Loucy (cell line): ENCODE measurements at regions not wholly inside any gene's neighbourhood (a gene's known extent, or its start where the extent isn't known, plus 50 kb on each side); places are given as distances from the start of the nearest gene placed in this dataset.

Source experiments
- CTCF ChIP-seq: fragments of 200-600 bp; sonication (generic); conservative IDR thresholded peaks from 2 replicates; pipeline ENCODE4 v1.5.1; 2014; ENCODE audit warnings: mild to moderate bottlenecking, antibody characterized with exemption, low read length
- EZH2phosphoT487 ChIP-seq: fragments of 200-600 bp; IDR thresholded peaks from 2 replicates; pipeline ENCODE4 v1.6.1; 2018; ENCODE audit warnings: antibody characterized with exemption, mild to moderate bottlenecking, moderate library complexity, borderline replicate concordance

- no peak for TF ChIP-seq EZH2phosphoT487
- no peak for TF ChIP-seq CTCF
These were observed 247.1 kb downstream of the KLF13 start for GRCh38 chr15:31573759-31574158.
